ENCODE measurements at regions not wholly inside any gene's neighbourhood (a gene's known extent, or its start where the extent isn't known, plus 50 kb on each side); places are given as distances from the start of the nearest gene placed in this dataset.
"Not testable (repeated sequence)": the region's sequence is repeated elsewhere in the genome, so short reads cannot be mapped to it uniquely, and the experiment has no call there.

DNA sequence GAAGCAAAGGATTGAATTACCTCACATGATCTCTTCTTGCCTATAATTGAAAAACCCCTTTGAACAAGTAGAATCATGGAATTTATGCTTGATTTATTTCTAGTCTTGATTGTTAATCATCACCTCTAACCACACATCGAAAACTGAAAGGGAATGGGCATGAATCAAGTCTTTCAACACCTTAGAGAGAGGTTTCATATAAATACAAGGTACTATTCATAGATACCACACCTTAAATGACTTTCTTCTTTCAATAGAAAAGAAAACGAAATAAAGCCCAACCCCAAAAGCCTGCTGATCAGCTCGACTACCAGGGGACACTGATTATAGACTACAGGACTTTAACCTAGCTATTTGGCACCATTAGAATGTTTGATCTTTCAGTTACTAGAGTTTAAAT, 128.6 kb upstream of the PTPRZ1 start:
- no peak for DNase-seq

DNA sequence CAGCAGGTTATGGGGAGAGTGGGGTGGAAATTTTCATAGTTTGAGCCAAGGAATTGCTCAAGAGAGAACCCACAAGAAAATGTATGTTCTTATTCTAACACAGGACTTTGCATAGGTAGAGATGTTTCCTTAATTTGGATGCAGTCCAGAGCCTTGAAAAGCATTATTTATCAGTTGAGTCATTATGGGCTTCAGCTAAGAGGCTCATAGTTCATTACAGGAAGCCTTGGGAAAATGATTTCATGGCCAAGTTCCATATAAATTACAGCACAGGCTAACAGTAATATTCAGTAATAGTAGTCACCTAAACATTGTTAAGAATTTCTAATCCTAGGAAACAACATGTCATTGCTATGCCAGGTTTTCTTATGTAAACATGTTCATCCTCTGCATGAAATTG, 131.1 kb upstream of the PTPRZ1 start:
- DNase-seq: no peak

DNA sequence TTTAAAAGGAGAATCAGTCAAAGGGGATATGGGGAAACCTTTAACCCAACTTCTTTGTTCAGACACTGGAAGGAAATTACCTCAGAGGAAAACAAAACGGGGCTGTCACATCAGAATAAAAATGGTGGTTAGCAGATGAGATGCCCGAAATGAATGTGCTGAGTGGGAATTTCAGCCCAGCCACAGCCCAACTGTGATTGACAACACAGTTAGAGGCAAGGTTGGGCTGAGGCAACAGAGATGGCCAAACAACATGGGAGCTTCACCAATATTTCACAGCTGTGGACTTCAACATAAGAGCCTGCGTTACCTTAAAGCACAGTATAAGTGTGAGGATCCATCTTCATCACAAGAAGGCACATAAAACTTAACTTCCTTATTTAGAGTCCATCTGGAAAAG, 133.5 kb upstream of the PTPRZ1 start:
- DNase-seq: no peak

DNA sequence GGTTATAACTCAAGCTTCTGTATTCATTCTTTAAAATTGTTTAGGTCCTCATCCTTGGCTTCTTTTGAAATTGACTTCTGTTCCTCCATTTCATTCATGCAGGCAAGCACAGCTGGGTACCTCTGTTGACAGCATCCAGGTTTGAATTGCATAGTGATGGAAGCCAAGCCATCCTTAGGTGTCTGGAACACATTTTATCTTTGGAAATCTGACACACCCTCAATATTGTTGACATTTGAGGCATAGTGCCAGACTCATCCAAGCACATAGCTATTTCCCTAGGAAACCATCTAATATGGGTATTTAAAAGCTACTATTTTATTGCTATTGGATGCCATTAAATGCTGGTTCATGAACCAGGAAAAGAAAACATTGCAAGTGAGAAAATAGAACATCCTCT, 142.1 kb upstream of the PTPRZ1 start:
- no peak for DNase-seq

DNA sequence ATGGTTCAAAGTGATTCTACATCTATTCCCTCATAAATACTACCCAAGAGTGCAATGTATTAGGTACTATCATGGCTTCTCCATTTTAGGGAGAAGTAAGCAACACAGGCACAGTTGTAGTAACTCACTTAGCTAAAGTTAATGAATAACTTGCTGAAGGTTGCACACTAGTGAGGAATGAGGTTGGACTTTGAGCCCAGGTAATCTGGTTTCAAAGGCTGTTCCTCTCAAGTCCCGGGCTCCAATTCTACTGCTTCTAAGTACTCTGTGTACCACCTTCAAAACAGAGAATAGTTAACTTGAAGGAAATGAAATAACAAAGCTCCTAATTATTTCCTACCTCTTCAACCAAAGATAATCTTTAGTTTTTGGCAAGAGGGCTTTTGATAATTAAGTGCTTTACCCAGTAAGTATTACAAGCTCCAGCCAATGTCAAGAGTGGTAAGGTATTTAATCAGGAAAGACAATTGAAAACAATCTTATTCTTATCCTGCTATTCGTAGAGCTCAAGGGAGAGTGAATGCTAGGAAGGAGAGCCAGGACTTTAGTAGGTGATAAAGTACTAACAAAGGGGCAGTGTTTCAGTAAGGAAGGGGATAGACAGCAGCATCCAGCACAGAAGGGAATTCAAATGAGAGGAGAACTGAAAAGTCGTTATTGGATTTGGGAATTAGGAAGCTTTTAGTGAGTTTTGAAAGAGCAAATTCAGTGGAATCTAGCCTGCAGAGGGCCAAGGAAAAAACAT, 158.2 kb upstream of the PTPRZ1 start:
- DNase-seq: no peak

DNA sequence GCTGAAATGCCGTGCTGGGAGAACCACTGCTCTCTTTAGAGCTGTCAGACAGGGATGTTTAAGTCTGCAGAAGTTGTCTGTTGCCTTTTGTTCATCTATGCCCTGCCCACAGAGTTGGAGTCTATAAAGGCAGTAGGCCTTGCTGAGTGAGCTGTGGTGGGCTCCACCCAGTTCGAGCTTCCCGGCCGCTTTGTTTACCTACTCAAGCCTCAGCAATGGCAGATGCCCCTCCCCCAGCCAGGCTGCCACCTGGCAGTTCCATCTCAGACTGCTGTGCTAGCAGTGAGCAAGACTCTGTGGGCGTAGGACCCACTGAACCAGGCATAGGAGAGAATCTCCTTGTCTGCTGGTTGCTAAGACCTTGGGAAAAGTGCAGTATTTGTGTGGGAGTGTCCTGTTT, 160.0 kb upstream of the PTPRZ1 start:
- DNase-seq: not testable (repeated sequence)

DNA sequence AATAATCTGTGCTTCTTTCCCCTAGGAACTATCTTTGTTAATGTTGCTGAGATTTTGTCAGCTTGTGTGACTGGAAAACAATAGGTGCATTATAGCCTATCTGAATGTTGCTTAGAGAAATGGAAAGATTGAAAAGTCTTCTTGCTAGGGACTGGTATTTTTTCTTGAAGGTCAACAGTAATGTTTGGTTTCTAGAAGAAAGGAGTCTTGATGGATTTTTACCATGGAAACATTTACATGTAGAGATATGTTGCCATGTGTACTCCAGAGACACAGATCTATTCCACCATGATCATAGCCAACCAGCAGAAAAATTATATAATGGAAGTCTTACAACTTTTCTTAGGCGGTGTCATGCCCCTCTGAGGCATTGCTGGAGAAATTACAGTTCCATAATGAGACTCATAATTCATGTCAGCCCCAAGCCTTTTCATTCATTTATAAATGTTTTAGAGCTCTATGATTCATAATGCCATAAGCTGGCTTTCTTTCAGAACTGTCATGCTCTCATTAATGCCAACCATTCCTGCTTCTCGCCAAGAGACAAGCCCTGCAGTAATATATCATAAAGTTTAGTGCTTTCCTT, 175.1 kb upstream of the PTPRZ1 start:
- DNase-seq: no peak

DNA sequence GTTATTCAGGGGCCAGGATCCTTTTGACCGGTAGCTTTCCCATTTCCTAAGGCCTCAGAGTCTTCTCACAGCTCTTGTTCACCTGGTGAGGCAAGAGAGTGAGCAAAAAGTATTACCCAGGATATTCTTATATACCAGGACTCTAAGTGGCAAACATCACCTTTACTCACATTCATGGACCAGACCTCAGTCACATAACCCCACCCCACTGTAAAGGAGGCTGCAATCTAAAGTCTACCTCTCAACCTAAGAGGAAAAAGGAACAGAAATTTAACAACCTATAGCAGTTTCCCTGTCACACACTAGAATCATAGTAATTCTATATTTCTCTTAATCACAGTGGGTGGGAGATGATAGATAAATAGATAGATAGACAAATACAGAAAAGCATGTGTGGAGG, 176.0 kb upstream of the PTPRZ1 start:
- no peak for DNase-seq

DNA sequence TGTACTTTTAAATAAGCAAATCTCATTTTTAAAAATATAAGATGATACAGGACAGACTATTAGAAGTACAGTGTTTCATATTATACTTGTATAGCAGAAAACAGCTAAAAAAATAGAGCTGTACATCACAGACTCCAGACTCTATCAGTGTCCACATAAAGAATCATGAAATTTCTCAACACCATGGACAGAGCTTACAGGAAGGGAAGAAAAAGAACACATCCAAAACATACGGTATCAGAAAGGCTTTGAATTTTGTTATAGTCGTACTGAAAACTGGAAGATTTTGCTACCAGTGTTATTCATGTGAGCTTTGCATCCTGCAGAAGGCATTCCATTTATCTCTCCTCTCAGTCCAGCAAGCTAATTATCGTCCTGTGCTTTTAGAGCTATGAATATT, 183.2 kb upstream of the PTPRZ1 start:
- DNase-seq: no peak

DNA sequence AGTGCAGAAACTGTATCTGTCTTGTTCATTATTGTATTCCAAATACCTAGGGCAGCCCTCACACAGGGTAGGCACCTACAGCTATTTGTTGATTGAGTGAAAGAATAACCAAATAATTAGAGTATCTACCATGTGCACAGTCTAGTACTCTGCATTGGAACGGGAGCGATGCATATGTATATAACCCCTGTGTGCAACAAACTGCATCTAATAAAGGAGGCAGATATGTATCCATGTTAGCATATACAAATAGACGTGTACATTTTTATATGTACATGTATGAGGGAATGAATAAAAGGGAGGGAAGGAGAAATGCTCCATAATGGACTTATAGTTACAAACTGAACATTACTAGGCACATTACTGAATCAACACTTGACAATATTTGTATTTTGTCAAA, 191.3 kb upstream of the PTPRZ1 start:
- DNase-seq: no peak

DNA sequence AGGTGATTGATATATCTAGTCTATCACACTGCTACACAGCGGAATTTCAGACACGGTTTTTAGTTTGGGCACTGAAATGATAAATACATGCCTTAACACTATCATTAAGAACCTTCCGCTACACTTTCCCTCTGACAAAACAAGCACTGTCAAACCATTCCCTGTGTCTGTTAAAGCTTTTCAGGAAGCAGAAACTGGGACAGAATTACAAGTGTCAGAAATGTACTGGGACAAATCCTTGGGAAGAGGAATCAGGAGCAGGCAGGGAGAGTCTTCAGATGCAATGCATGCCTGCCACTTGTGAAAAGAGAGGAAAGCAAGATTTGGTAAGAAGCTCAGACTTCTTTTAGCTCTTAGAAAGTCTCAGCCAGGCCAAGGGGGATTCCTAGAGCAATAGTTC, 196.8 kb upstream of the PTPRZ1 start:
- DNase-seq: no peak

DNA sequence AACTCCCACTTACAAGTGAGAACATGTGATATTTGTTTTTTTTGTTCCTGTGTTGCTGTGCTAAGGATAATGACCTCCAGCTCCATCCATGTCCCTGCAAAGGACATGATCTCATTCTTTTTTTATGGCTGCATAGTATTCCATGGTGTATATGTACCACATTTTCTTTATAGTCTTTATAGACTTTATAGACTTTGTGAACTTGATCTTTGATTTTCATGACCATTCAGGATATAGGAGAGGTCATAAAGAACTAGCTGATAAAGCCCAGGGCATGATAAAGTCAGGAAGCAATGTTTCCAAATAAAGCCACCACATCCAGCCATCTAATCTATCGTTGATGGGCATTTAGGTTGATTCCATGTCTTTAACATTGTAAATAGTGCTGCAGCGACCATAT, 198.5 kb upstream of the PTPRZ1 start:
- not testable (repeated sequence) for DNase-seq

DNA sequence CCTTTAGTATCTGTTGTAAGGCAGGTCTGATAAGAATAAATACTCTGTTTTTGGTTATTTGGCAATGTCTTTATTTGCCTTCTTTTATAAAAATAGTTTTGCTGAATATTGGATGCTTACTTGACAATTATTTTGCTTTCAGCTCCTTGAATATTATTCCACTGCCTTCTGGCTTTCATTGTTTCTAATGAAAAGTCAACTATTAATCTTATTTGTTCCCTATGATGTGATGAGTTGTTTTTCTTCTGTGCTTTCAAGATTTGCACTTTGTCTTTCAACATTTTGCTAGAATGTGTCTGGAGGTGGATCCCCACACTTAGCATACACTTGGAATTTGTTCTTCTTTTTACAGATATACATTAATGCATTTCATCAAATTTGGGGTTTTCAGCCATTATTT, 203.8 kb upstream of the PTPRZ1 start:
- no peak for DNase-seq

DNA sequence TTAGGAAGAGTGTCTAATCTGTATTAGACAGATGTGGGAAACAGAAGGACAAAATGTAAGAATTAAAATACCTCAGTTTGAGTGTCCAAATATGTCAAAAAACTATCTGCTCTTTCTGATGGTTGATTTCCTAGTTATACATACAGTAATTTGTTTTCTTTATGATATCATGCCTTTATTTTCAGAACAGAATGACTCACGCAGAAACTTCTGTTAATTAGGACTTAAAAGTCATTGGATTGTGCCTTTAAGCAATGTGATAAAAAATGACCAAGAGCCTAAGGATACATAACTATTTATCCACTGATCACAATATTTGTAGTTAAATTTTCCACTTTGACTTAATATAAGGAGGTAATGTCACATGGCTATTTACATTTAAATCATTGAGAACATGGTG, 206.7 kb upstream of the PTPRZ1 start:
- no peak for DNase-seq

DNA sequence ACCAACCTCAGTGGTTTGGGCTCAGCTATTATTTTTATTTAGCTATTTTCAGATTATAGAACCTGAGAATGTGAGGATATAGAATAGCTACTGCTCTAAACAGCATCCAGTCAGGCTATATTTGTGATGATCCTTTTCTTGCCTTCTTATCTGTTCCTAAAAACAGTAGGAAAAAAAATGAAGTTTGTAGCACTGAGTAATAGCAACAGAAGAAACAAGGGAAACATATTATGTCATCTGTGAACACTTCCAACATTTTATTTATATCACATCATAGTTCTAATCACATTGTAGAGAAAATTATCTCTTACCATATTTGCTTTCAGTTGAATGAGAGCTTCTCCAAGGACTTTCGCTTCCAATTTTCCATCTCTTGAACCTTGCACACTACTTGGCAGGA, 229.6 kb upstream of the PTPRZ1 start:
- DNase-seq: no peak

DNA sequence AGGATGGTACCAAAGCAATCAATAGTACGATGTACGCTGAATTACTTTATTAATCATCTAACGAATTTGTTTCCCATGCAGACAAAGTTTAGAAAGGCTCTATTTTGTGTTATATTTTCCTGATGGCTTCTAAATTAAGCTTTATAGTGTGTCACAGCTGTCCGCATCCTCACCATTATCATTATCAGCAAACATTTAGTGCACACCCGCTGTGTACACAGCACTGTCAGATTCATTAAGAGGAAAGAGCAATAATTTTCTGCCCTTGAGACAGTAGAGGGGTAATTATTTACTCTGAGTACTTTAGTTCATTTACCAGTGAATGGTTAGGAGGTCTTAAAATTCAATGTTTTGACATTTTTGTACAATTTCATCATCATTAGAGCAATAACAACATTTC, 233.3 kb upstream of the PTPRZ1 start:
- no peak for DNase-seq

DNA sequence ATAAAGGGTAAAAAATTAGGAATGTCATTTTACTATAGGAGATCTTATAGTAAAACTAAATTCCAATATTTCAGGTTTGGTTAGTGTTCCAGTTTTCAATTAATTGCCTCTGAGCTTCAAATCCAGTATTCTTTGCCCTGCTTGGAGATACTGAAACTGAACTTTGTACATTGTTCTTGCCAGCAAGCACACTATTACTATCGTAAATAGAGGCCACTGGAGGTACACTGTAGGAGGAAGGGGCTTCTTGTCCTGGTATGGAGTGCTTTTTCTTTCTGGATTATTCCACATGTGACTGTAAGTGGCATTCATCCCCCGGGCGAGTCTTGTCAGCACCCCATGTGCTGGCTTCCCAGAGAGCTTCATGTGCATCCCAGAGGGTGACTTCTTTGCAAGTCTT, 234.7 kb upstream of the PTPRZ1 start:
- no peak for DNase-seq

DNA sequence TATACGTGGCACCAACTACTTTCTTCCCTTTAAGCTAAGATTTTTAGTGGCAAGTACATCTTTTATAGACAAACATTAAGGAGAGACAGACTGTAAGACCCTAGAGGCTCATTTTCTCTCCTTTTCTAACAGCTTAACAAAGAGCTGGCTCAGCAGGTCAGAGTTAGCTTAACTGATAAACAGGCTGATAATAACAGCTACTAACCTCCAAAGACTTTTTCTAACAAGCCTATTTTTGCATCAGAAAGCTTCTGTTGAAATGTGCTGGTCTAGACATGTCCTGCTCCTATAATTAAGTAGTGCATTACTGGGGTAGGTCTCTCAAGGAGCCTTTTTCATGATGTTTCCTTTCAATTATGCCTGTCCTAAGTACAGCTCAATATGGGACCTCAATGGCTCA, 238.2 kb upstream of the FAM3C start:
- DNase-seq: no peak

DNA sequence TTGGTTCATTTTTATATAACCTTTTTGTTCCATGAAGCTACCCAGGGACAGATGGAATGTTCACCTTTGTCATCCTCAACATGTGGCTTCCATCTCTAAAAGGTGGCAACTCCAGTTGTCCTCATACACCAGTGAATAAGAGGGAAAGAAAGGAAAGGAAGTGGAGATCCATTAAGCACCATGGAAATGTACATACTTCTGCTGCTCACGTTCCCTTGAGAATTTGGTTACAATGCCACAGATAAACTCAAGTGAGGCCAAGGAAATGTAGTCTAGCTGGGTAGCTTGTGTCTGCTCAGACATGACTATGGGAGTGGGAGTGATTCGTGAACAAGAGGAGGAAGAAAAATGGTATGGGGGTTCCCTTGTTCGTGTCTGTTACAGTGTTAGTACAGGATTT, 237.1 kb upstream of the FAM3C start:
- DNase-seq: no peak

DNA sequence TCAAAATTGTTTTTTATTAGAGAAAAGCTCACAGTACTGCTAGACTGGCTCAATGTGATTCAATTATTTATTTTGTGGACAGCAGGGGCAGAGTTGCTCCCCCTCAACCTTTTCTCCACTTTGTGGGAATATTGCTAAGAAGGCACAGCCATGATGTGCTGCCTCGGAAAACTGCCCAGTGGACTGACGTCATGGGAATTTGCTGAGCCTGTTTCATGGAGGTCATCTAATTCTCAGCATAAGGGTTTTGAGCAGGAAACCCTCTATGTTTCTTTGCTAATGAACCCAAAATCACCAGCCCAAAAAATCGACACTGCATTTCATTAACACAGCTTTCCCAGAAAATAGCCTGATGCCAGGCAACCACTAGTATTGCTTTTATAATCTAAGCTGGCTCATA, 228.8 kb upstream of the FAM3C start:
- no peak for DNase-seq

DNA sequence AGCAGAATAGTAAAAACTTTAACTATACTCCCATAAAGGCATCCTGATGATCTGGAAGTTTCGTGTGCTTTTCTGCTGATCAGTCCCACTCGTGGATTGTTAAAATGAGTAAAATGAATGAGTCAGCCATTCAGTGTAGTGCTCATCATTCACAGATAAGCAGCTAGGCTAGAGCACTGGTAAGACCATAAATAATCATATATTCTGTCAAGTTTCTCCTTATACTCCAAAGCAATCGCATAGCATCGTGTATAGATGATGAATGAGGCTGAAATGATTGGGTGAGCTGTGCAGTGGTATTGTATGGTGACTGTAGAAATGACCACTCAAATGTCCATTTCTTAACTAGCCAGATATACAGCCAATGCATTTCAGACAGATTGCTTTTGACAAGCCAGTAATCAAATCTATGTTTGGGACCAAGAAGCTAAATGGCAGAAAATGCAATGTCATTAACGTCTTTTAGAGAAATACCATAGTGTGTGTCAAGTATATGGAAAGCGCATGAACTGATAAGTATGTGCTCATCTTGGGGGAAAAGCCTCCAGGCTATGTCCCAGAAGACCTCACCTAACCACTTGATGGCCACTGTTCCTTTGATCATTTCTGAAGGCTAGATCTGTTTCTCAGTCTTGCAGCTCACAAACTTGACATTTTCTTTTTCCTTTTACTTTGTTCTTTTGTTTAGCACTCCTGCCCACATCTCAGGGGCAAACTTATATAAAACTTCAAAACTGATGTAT, 227.2 kb upstream of the FAM3C start:
- DNase-seq: no peak

DNA sequence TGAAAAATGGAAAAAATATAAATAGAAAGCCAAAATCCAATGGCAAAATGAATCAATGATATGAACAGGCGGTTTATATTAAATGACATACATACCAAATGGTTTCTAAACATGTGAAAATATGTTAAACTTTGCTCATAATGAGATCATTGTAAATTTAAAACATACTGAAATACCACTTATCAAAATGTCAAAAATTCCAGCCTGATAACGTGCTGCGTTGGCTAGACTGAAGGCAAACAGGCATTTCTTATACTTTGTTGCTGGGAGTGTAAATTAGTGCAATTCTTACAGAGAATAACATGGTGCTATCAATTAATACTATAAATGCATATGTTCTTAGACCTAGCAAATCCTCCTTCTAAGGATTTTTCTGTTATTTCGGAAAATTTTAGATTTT, 225.8 kb upstream of the FAM3C start:
- DNase-seq: no peak

DNA sequence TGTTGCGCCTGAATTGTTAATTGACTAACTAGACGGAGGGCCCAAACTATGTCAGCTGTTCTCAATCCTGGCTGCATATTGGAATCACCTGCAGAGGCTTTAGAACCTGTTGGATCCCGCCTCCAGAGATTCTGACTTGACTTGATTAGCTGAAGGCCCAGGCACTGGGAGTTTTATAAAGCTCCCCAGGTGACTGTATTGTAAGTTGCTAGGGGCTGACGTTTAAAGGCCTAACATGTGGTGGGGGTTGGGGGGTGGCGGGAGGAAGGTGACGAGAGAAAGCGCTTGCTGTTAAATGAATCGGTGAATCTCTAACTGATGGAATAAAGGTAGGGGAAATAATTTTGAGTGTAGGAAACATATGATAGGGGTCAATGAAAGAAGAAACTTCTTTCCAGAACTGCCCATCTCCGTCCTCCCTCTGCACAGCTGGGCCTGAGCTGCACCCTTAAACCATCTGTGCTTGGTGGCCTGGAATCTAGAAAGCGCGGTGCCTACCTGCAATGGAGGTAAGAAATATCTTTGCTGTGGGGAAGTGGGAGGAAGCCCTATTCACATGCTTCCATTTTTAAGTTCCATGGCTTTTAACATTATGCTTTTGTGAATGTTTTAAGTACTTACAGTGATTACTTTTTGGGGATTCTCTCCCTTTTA, 225.0 kb upstream of the FAM3C start:
- DNase-seq: no peak

DNA sequence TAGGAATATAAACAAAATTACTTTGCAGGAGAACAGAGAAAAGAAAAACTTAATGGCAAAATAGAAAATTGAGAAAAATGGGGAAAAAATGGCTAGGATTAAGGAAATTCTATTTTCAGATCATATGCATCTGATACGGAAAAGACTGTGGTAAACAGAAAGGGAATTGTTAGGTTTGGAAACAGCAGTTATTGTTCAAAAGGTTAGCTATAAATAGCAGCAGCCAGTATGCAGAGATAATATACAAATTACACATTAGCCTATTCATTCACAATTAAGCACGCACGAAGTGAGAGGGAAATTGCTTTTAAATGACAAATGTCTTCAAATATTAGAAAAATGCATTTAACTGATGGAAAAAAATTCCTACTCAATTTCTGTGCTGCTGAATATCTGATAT, 224.1 kb upstream of the FAM3C start:
- DNase-seq: no peak
